MM.1S (cell line): ENCODE measurements at regions not wholly inside any gene's neighbourhood (a gene's known extent, or its start where the extent isn't known, plus 50 kb on each side); places are given as distances from the start of the nearest gene placed in this dataset.

Experiments
- EZH2 ChIP-seq: fragments of 300-600 bp; sonication (generic); optimal IDR thresholded peaks from 2 replicates; pipeline ENCODE3; 2017; ENCODE audit warnings: low read depth, mild to moderate bottlenecking, antibody characterized with exemption, low read length, mixed read lengths
- TF ChIP-seq, protein P1 (sequence below): fragments of 300-600 bp; sonication (generic); IDR thresholded peaks from 2 replicates; pipeline ENCODE4 v1.5.1; 2016; ENCODE audit warnings: antibody characterized with exemption, low read length, mixed read lengths

DNA sequence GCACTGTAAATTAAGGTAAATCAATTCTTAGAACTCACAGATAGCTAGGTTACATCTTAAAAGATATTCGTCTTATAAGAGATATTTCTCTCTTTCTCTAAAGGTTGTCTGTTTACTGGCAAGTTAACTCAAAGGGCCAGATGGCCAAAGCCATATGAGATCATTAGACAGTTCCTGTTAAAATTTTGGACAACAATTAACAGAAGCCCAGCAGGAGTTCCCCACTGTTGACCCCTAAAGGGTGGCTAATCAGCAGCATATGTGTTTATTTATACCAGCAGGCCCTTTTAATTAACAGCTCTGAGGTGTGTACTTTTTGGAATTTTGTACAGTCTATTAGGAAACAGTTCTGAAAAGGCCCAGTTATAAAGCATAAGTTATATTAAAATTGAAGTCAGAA lies 245.8 kb downstream of the LIG4 start:
- TF ChIP-seq, protein P1, sequence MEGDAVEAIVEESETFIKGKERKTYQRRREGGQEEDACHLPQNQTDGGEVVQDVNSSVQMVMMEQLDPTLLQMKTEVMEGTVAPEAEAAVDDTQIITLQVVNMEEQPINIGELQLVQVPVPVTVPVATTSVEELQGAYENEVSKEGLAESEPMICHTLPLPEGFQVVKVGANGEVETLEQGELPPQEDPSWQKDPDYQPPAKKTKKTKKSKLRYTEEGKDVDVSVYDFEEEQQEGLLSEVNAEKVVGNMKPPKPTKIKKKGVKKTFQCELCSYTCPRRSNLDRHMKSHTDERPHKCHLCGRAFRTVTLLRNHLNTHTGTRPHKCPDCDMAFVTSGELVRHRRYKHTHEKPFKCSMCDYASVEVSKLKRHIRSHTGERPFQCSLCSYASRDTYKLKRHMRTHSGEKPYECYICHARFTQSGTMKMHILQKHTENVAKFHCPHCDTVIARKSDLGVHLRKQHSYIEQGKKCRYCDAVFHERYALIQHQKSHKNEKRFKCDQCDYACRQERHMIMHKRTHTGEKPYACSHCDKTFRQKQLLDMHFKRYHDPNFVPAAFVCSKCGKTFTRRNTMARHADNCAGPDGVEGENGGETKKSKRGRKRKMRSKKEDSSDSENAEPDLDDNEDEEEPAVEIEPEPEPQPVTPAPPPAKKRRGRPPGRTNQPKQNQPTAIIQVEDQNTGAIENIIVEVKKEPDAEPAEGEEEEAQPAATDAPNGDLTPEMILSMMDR, result no peak
- TF ChIP-seq EZH2, result no peak
